Posterior cingulate gyrus (tissue), 11 donors: ENCODE measurements at regions not wholly inside any gene's neighbourhood (a gene's known extent, or its start where the extent isn't known, plus 50 kb on each side); places are given as distances from the start of the nearest gene placed in this dataset.

Experiments
- DNase-seq, 10 donors: peaks; one replicate each; pipeline versions ENCODE4 v3.0.0 to v3.0.0-alpha.2; 2020 to 2021; ENCODE audit warnings: mixed read lengths in 3 of 10
- intact Hi-C: fragments of 100-400 bp; cut with DNase I; formaldehyde crosslinking; loops from one replicate; pipeline ENCODE4 v1.15.1; 2023

- intact Hi-C loops, result no loop called here
- no peak for DNase-seq
Measured at GRCh38 chr14:89013698-89014568, 189.5 kb downstream of the TTC8 start.

GRCh38 chr14:89014569-89014850 lies 190.1 kb downstream of the TTC8 start:
- intact Hi-C loops, result no loop called here
- DNase-seq, result no peak

- no peak for DNase-seq
Measured at GRCh38 chr14:89015016-89015415, 190.6 kb downstream of the TTC8 start.

GRCh38 chr14:89017417-89017816 lies 193.0 kb downstream of the TTC8 start:
- no peak for DNase-seq
- intact Hi-C loops, result no loop called here

More at GRCh38 chr14:89015016-89015415, 190.6 kb downstream of the TTC8 start:
- intact Hi-C loops, result no loop called here

GRCh38 chr14:89022274-89022673 lies 197.8 kb downstream of the TTC8 start:
- intact Hi-C loops, result no loop called here
- DNase-seq, result no peak

GRCh38 chr14:89024691-89025090 lies 200.2 kb downstream of the TTC8 start:
- DNase-seq, result no peak
- intact Hi-C loops, result loop anchor here (5.0 kb wide), 1 partner anchor 888 kb away; no protein-coding TSS in a partner anchor

- intact Hi-C loops, result loop anchor here (5.0 kb wide), 1 partner anchor 887 kb away; no protein-coding TSS in a partner anchor
- DNase-seq, result no peak
Measured at GRCh38 chr14:89025561-89026236, 201.2 kb downstream of the TTC8 start.

- DNase-seq, result peak in 9 of 10 donors; percentile 30 to 93 (median 49)
- intact Hi-C loops, result loop anchor here (5.0 kb wide), 1 partner anchor 885 kb away; no protein-coding TSS in a partner anchor
Measured at GRCh38 chr14:89027097-89027740, 202.8 kb downstream of the TTC8 start.

- intact Hi-C loops, result loop anchor here (5.0 kb wide), 1 partner anchor 884 kb away; no protein-coding TSS in a partner anchor
- no peak for DNase-seq
Measured at GRCh38 chr14:89028462-89029134, 204.1 kb downstream of the TTC8 start.

- intact Hi-C loops, result loop anchor here (5.0 to 10.0 kb wide), 2 partner anchors 595 to 882 kb away; no protein-coding TSS in a partner anchor
- no peak for DNase-seq
Measured at GRCh38 chr14:89029961-89030694, 205.7 kb downstream of the TTC8 start.

- DNase-seq, result no peak
- intact Hi-C loops, result loop anchor here (10.0 kb wide), 1 partner anchor 594 kb away; no protein-coding TSS in a partner anchor
Measured at GRCh38 chr14:89030921-89031320, 206.5 kb downstream of the TTC8 start.

- intact Hi-C loops, result loop anchor here (10.0 kb wide), 1 partner anchor 593 kb away; no protein-coding TSS in a partner anchor
- no peak for DNase-seq
Measured at GRCh38 chr14:89032086-89032649, 207.7 kb downstream of the TTC8 start.

GRCh38 chr14:89033756-89034155 lies 209.3 kb downstream of the TTC8 start:
- intact Hi-C loops, result loop anchor here (10.0 kb wide), 1 partner anchor 591 kb away; no protein-coding TSS in a partner anchor
- DNase-seq, result no peak

GRCh38 chr14:89036371-89036770 lies 211.9 kb downstream of the TTC8 start:
- no peak for DNase-seq
- intact Hi-C loops, result loop anchor here (10.0 kb wide), 1 partner anchor 588 kb away; no protein-coding TSS in a partner anchor

GRCh38 chr14:89037065-89037464 lies 212.6 kb downstream of the TTC8 start:
- intact Hi-C loops, result loop anchor here (10.0 kb wide), 1 partner anchor 588 kb away; no protein-coding TSS in a partner anchor
- no peak for DNase-seq

GRCh38 chr14:89040080-89040459 lies 215.6 kb downstream of the TTC8 start:
- DNase-seq, result no peak
- intact Hi-C loops, result loop anchor here (2.0 to 10.0 kb wide), 4 partner anchors 377 to 1195 kb away; partner anchors contain the start of genes FOXN3 and KCNK13

GRCh38 chr14:89040460-89041256 lies 216.2 kb downstream of the TTC8 start:
- intact Hi-C loops, result loop anchor here (2.0 to 10.0 kb wide), 4 partner anchors 377 to 1194 kb away; partner anchors contain the start of genes FOXN3 and KCNK13
- peak; percentile 80 to 97 (median 92) for DNase-seq

GRCh38 chr14:89041257-89041582 lies 216.8 kb downstream of the TTC8 start:
- intact Hi-C loops, result loop anchor here (2.0 to 10.0 kb wide), 4 partner anchors 376 to 1194 kb away; partner anchors contain the start of genes FOXN3 and KCNK13
- no peak for DNase-seq
